HL-60/S4 treated with phorbol 12-myristate 13-acetate at 8.2 ng/mL for 4 days and 3 days (cell line): ENCODE measurements at regions not wholly inside any gene's neighbourhood (a gene's known extent, or its start where the extent isn't known, plus 50 kb on each side); places are given as distances from the start of the nearest gene placed in this dataset.

Experiments
- in situ Hi-C: fragments of 300-500 bp; cut with MboI; formaldehyde crosslinking; loops from 2 replicates; pipeline ENCODE4 v1.15.0; 2022; ENCODE audit warnings: low sequenced_read_pairs

DNA sequence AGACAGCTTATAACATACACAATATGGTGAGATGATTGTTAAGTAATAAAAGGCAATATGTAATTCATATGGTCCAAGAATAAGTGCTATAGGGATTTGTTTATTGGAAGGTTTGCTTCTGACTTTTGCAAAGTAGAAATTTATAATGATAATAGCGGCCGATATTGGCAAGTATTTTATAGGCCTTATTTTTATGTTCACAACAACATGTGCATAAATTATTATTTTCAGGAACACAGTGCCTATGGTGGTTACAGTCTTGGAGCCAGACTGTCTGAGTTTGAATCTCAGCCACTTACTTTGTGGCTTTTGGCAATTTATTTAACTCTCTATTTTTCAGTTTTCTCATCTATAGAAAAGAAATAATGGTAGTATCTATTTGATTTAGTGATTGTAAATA, 607.5 kb downstream of the USP25 start:
- in situ Hi-C loops = loop anchor here (25.0 kb wide), 1 partner anchor 250 kb away; no protein-coding TSS in a partner anchor

DNA sequence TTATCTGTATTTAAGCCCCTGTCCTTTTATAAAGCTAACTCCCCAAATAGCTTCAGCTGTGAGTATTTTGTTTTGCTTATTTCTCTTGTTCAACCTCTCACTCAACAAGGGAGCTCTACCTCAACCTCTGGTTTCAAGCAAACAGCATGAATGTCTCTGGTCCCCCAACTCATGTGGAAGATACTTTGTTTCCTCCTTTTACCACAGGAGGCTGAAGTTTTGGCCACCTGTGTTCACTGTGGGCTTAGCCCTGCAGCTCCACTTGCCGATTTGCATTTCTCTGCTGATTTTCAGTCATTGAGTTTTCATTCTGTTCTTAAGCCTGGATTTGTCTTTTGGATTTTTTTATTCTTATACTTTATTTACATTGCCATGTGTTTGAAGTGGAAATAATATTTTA, 613.1 kb downstream of the USP25 start:
- in situ Hi-C loops = loop anchor here (25.0 kb wide), 1 partner anchor 256 kb away; no protein-coding TSS in a partner anchor

DNA sequence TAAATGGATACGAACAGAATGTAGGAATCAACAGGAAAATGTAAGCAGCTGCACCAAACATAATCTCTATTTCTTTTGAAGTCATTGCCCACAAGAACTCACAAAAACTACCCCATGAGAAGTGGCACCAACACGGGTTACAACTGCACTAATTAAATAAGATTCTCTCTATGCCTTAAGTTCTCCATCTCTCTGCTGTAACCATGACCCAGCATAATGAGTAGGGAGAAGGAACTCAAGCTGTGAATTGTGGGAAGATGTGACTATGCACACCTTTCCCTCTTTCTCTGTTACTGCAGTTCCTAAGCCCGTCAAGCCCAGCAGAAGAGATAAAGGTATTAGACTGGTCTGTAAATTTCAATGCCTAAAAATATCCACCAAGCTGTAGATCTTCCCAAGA, 614.0 kb downstream of the USP25 start:
- in situ Hi-C loops = loop anchor here (25.0 kb wide), 1 partner anchor 256 kb away; no protein-coding TSS in a partner anchor

DNA sequence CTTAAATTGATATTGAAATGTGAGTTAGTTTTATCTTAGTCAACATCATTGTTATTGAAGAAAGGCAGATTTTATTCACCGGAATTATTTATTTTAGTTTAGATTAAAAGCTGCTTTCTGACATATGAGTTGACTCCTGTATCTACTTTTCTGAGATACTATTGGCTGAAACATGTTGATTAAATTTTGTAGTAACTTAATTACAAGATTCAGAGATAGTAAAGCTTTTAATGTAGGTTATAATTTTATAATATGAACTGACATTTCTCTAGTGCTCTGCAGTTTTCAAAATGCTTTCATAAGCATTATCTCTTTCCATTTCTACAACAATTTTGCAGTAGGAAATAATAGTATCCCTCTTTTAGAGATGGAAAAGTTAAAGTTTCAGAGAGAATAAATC, 616.0 kb downstream of the USP25 start:
- in situ Hi-C loops = loop anchor here (25.0 kb wide), 1 partner anchor 258 kb away; no protein-coding TSS in a partner anchor

DNA sequence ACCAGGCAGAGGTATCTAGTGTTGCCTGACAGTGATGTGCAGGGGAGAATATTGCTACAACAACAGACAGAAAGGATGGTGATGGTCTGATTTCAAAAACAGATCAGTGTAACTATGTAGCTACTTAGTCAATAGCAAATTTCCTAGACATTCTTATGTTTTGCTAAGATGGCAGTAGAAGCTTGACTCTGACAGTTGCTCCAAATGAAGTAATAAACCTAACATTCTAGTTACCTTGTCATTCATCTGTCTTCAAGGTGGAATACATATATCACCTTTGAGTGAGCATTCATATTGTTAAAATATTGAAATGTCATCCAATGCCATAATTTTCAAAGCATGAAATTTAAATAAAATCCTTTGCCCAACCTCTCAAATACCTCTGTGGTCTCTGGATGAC, 617.4 kb downstream of the USP25 start:
- in situ Hi-C loops = loop anchor here (25.0 kb wide), 1 partner anchor 260 kb away; no protein-coding TSS in a partner anchor

DNA sequence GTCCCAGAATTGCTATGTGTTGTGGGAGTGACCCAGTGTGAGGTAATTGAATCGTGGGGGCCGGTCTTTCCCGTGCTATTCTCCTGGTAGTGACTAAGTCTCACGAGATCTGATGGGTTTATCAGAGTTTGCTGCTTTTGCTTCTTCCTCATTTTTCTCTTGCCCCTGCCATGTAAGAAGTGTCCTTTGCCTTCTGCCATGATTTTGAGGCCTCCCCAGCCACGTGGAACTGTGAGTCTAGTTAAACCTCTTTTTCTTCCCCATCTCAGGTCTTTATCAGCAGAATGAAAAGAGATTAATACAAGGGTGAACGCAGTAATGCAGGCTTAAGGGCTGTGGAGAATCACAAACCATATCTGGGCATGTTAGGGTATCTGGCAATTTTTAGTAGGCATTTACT, 624.0 kb downstream of the USP25 start:
- in situ Hi-C loops = no loop called here

DNA sequence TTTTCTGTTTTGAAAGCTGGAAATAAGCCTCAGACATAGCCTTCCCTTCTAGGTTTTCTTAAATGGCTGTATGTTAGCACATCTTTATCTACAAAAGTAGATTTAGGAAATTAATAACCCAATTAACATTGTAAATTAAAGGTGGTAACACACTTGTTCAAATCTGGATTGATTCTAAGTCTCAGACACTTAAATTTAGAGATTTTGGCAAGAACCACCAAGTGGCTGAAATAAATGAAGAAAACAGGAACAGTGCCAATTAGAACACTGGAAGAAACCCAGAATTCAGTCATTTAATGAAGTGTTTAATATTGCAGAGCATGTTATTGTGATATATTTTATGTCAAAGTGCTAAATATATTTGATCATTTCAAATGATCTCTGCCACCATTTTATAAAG, 628.2 kb downstream of the USP25 start:
- in situ Hi-C loops = no loop called here

DNA sequence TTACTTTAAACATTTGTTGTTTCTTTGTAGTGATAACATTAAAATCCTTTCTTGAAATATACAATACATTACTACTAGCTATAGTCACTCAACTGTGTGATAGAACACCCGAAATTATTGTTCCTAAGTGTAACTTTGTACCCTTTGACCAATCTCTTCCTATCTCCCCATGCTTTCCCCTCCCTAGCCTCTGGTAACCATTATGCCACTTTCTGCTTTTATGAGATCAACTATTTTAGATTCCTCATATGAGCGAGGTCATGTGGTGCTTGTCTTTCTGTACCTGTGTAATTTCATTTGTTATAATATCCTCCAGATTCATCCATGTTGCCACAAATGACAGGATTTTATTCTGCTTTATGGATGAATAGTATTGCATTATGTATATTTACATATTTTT, 629.0 kb downstream of the USP25 start:
- in situ Hi-C loops = no loop called here

DNA sequence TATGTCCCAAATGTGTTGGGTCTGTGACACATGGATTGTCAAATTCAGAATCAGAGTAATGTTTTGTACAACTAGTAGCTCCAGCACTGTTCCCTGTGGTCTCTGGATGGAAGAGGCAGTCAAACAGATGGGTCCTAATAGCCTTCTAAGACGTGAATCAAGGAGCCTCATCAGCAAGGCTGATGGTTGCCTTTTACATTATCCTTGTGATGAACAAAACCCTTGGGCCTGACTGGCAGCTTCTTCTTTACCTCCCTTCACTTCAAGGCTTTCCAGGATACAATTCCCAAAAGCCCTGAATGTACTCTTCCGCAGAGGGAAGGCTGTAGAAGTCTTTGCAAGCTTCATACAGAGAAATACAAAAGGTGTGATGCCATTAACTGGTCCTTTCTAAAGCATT, 633.3 kb downstream of the USP25 start:
- in situ Hi-C loops = no loop called here

DNA sequence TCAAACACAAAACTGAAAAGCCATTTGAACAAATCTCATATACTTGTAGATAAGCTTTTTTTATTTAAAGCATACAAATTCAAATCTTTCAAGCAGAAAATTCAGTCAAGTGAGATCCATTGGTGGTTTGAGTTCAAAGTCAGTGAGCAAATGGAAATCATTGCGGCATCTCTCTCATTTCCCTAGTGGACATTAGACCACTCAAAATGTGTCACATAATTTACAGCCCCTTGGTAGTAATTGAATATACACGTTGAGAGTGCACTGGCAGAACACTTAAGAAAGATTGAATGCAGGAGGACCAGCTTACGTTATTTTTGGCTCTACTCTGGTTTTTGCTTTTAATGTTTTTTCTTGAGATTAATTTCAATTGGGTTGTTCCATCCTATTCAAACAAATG, 633.7 kb downstream of the USP25 start:
- in situ Hi-C loops = no loop called here

DNA sequence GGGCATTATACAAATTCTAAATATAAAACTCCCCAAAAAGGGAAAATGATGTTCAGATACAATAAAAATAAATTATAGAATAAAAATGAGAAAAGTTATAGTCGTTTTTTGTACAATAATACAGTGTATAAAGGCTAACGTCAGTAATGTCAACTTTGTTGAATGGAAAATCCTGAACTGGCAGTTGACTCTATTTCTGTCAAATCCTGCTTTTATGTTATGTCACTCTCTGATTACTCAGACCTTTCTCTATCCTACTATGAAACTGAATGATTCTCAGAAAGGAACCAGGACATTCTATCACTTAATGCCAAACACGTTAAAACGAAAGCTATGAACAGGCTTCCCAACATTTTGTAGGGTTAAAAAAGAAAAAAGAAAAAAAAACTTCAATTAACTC, 636.4 kb downstream of the USP25 start:
- in situ Hi-C loops = no loop called here

DNA sequence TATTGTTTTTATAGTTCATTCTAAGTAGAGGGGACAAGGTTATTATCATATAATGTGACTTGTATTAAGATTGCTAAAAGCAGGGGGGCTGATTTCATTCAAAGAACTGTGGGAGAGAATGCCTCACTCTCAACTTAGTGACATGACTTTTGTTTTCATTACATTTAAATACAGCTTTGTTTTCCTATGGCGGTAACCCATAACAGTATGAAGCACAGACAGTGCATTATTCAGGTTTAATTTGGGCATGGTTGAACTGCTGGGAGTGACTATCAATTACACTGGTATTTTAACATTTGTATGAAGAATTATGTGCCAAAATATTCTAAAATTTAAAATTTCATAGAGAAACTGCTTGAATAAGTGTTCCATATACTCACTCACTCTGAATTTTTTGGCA, 637.3 kb downstream of the USP25 start:
- in situ Hi-C loops = no loop called here

DNA sequence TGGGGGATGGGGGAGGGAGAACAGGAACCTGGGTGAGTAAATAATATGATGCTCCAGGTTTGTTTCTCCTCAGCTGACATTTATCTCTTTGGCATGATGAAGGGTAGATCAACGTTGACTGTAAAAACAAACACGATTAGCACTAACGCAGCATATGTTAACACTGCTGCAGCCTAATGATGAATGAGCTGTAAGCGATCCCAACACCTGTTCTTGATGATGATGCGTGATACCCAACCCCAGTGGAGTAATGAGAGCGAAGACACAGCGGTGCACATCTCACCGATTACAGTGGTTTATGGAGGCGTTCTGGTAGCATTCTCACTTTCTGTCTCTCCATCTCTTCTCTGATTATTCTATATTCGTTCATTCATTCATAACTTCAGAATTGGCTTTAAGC, 640.4 kb downstream of the USP25 start:
- in situ Hi-C loops = no loop called here

DNA sequence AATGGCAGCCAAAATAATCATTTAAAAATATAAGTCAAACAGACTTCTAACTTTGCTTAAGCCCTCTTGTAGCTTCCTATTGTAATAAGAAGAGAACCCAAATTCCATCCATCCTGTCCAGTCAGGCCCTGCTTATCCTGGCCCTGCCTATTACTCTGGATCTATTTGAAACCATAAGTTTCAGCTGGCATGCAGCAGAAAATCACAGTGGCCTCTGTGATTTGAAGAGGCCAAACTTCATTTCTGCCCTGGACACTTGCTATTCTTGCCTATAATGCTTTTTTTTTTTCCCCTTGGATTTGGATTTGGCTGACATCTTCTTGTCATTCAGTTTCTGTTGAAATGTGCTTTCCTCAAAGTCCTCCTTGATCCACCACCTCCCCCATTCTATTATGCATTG, 642.8 kb downstream of the USP25 start:
- in situ Hi-C loops = no loop called here

DNA sequence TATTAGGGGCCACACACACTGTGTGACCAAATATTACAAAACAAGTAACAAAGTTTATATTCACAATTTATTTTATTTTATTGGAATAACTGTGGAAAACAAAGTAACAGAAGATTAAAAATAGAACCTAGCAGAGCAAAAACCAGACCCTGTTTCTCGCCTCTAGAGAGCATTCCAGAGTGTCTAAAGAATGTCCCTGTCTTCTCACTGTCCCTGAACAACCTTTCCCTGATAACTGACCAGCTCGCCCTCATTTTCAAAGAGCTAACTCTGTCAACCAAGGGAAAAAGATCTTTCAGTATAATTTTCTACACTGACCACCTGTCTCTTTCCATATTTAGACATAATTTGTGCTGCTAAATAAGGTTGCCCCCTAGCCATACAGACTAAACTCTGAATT, 646.9 kb downstream of the USP25 start:
- in situ Hi-C loops = no loop called here

DNA sequence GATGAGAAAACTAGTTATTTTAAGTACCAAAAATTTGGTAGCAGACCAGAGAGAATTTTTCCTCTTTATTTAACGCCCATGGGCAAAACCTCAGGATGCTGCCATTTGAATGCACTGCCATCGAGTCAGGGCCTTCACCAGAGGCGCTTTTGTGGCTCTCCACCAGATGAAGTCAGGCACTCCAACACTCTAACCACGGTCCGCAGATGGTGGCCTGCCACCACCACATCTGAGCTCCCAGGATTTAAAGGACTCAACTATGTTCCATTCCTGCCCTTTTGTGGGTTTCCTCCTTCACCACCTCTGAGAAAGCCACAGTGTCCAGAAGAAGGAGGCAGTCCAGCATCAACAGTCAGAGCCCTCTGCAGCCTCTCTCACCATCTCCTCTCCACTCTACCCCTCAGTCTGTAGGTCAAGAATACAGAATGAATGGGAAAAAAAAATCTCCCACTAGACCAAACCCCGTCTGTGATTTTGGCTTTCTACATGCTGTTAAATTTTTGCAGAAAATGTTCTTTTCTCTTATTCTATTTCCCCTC, 647.4 kb downstream of the USP25 start:
- in situ Hi-C loops = no loop called here

DNA sequence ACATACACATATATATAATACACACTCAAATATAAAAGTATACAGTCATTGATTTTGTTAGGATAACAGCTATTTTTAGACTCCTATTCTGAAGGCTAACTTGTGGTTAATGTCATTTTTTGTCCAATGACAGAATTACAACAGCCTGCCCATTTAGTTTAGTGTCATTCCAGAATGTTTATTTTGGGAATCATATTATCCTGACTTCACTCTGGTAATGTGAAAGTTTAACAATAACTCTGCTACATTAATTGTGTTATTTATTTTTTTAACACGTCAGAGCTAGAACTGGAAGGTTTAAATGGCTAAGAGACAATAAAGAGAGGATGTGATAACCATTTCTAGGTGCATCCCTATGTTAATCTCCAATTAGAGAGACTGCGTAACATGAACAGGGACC, 648.1 kb downstream of the USP25 start:
- in situ Hi-C loops = no loop called here

DNA sequence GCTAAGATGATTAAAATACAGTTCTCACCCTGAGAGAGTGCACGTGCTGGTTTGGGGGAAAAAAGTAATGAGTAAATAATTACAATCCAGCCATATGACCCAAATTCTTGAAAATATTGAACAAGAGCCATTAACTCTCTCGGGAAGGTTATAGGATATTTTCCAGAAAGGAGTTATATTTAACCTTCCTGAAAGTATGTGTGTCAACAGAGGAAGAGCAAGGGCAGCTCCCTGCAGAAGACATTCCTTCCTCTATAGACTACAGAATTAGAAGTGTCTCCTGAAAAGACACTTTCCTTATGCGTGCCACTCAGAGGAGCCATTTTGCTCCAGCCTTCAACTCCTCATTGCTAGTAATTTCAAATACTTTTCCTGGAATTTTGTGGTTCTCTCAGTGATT, 648.7 kb downstream of the USP25 start:
- in situ Hi-C loops = no loop called here

DNA sequence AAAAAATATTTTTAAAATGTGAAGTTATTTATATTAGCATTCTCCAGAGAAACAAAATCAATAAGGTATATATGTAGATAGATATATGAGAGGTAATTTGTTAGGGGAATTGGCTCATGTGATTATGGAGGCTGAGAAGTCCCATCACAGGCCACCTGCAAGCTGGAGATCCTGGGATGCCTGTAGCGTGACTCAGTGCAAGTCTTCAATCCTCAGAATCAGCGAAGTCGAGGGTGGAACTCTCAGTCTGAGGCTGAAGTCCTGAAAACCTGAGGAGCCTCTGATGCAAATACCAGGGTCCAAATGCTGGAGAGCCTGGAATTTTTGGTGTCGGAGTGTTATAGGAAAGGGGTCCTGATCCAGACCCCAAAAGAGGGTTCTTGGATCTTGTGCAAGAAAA, 658.5 kb downstream of the USP25 start:
- in situ Hi-C loops = no loop called here

DNA sequence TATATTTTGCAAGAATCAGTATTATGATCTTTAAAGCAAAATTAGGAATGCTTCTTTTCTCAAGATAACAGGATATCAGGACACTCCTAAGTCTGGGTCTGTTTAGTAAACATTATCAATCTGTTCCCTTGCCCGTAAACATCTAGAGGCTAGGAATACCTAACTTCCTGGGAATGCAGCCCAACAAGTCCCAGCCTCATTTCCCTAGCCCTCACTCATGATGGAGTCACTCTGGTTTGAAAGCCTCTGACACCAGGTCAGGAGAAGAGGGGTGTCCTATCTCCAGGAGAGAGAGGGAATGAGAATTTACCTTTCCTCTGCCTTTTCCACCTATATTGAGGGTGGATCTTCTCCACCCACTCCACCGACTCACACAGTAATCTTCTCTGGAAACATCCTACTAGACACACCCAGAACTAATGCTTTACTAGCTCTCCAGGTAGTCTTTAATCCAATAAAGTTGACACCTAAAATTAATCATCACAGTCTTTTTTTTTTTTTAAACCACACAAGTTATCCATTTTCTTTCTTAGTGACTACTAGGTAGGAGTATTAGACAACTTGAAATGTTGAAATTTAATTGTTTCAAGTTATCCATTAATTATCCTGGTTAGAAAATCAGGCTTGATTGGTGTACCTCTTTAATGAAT, 659.3 kb downstream of the USP25 start:
- in situ Hi-C loops = no loop called here

DNA sequence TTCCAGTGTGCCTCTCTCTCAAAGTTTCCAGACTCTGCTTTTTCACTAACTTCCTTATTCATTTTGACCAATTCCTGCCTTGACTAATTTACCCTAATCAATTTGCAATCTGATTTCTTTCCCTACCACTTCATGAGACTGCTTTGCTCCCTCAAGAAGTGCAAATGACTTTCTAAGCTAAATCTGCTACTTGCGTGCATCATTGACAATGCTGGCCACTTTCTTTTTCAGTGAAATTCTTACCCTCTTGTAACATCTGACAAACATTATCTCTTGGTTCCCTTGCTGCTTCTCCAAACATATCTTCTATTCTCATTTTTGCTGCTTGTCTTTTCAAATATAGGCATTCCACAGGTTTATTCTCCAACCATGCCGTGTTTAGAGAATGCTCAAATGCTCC, 659.9 kb downstream of the USP25 start:
- in situ Hi-C loops = no loop called here

DNA sequence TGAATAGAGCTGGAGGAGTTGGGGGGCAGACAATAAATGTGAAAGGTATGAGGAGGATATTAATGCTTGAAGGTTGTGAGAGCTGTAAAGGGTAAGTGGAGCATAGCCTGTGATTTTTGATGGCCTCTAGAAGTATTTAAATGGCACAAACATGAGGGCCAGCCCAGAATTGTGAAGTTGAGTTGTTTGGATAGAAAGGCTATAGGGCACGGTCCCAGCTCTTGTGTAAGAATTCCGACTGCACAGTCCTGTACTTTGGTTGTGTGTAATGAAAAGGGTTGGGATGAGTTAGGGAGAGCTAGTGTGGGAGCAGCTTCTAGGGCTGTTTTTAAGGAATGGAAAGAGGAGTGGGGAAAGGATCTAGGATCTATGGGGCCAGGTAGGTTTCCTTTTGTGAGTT, 665.5 kb downstream of the USP25 start:
- in situ Hi-C loops = no loop called here

DNA sequence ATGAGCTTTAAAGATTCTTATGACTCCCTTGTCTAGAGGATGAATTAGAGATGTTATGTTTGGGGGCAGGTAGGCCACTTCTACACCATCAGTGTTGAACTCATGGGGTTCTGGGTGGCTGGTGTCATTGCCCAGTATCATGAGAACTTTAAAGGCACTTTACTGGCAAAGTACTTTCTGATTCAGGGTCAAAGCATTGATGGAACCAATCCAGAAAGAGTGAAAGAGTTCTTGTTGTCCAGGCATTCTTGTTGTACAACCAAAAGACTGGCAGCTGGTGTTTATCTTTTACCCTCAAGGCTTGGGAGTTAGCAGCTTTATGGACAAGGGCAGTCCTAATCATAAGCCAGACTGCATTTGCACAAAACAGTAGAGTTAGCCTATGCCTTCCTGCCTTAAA, 673.0 kb downstream of the USP25 start:
- in situ Hi-C loops = no loop called here
